ENCODE measurements at regions not wholly inside any gene's neighbourhood (a gene's known extent, or its start where the extent isn't known, plus 50 kb on each side); places are given as distances from the start of the nearest gene placed in this dataset.

DNA sequence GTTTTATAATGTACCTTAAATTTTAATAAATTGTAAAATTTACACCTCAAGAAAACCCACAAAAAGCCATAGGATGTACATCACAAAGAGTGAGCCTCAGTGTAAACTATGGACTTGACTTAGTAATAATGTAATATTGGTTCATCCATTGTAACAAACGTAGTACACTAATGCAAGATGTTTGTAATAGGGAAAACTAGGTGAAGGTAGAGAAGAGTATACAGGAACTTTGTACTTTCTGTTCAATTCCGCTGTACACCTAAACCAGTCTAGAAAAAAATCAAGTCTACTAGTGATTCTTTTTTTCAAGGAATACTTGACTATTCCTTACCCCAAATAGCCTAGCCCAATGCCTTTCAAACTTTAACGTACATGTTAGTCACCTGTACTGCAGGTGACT is 222.3 kb upstream of the FGGY start:
- TF ChIP-seq, protein P1, sequence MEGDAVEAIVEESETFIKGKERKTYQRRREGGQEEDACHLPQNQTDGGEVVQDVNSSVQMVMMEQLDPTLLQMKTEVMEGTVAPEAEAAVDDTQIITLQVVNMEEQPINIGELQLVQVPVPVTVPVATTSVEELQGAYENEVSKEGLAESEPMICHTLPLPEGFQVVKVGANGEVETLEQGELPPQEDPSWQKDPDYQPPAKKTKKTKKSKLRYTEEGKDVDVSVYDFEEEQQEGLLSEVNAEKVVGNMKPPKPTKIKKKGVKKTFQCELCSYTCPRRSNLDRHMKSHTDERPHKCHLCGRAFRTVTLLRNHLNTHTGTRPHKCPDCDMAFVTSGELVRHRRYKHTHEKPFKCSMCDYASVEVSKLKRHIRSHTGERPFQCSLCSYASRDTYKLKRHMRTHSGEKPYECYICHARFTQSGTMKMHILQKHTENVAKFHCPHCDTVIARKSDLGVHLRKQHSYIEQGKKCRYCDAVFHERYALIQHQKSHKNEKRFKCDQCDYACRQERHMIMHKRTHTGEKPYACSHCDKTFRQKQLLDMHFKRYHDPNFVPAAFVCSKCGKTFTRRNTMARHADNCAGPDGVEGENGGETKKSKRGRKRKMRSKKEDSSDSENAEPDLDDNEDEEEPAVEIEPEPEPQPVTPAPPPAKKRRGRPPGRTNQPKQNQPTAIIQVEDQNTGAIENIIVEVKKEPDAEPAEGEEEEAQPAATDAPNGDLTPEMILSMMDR (IDR thresholded peaks at IDR 0.05; ENCODE audit: insufficient read depth, low read length, missing control alignments) = no peak
- no peak overlapping the region for H3K4me3 ChIP-seq (ENCODE audit: low read depth, low read length)
- ChIA-PET POLR2A (no interaction called here), CTCF (no interaction called here)
- DNase-seq (ENCODE audit: low read depth, low spot score) = no peak

DNA sequence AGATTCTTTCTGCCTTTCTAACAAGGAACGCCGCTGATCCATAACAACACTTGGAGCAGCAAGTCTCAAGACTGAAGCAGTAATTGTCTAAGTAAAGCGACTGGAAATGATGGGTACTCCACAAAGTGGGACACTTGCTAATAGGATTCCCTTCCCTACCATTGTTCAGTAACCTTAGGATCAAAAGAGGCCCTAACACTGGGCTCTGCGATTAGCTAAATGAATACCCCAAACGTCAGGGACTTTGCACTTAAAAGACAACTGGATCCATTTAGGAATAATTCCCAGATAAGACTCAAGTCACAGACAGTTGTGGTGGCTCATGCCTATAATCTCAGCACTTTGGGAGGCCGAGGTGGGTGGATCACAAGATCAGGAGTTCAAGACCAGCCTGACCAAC is 221.9 kb upstream of the FGGY start:
- no peak for DNase-seq (ENCODE audit: low read depth, low spot score)
- TF ChIP-seq, protein P1 (IDR thresholded peaks at IDR 0.05; ENCODE audit: insufficient read depth, low read length, missing control alignments) = no peak
- CTCF ChIA-PET = no interaction called here
- POLR2A ChIA-PET = no interaction called here
- H3K4me3 ChIP-seq (ENCODE audit: low read depth, low read length) = no peak overlapping the region

DNA sequence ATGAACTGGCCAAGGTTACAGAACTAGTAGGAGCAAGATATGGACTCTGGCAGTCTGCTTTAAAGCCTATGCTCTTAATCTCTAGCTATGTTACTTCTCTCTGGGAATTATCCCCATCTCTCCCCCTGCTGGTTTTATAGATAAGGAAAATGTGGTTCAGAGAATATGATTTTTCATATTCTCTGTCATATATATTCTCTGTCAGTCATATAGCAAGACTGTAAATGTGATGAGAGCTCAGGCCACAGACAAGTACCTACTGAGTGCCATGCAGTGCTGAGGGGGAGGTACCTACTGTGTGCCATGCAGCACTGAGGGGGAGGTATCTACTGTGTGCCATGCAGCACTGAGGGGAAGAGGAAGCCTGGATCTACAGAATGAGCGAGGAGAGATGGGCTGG is 220.3 kb upstream of the FGGY start:
- ChIA-PET POLR2A (interaction anchor here (1.0 kb wide), 1 partner anchor 227 kb away, joined by 3 read pairs; no protein-coding TSS in a partner anchor), CTCF (interaction anchor here (0.9 to 2.1 kb wide), 9 partner anchors 8 to 299 kb away, joined by 3 to 11 read pairs (median 4); no protein-coding TSS in a partner anchor)
- DNase-seq (ENCODE audit: low read depth, low spot score) = no peak
- no peak overlapping the region for H3K4me3 ChIP-seq (ENCODE audit: low read depth, low read length)
- TF ChIP-seq, protein P1 (IDR thresholded peaks at IDR 0.05; ENCODE audit: insufficient read depth, low read length, missing control alignments) = peak; percentile 5

DNA sequence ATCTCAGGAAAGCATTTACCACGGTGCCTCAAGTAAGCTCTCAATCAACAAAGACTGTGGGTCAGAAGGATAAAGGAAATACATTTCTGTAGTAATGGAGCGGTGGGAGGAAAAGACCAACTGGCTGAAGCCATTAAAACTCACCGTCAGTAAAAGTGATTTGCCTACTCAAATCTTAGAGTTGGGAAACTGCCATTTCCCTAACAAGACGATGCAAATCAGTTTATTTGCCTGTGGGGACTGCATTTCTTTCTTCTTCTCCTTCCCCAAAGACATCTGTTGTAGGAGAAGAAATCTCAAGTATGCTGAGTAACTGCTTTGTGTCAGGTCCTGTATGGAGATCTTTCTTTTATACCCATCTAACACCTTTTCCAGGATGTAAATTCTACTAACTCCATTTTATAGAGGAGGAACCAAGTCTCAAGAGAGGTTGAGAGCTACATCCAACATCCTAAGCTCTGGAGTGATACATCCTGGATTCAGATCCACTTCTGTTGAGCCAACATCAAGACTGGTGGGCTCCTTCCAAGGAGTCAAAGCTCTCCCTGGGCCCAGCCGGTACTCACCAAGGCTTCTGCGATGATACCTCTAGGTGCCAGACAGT is 219.3 kb upstream of the FGGY start:
- ChIA-PET POLR2A (interaction anchor here (1.0 kb wide), 1 partner anchor 228 kb away, joined by 3 read pairs; no protein-coding TSS in a partner anchor), CTCF (interaction anchor here (0.9 to 2.1 kb wide), 10 partner anchors 8 to 300 kb away, joined by 3 to 11 read pairs (median 4); no protein-coding TSS in a partner anchor)
- DNase-seq (ENCODE audit: low read depth, low spot score) = no peak
- TF ChIP-seq, protein P1 (IDR thresholded peaks at IDR 0.05; ENCODE audit: insufficient read depth, low read length, missing control alignments) = no peak
- H3K4me3 ChIP-seq (ENCODE audit: low read depth, low read length) = no peak overlapping the region

DNA sequence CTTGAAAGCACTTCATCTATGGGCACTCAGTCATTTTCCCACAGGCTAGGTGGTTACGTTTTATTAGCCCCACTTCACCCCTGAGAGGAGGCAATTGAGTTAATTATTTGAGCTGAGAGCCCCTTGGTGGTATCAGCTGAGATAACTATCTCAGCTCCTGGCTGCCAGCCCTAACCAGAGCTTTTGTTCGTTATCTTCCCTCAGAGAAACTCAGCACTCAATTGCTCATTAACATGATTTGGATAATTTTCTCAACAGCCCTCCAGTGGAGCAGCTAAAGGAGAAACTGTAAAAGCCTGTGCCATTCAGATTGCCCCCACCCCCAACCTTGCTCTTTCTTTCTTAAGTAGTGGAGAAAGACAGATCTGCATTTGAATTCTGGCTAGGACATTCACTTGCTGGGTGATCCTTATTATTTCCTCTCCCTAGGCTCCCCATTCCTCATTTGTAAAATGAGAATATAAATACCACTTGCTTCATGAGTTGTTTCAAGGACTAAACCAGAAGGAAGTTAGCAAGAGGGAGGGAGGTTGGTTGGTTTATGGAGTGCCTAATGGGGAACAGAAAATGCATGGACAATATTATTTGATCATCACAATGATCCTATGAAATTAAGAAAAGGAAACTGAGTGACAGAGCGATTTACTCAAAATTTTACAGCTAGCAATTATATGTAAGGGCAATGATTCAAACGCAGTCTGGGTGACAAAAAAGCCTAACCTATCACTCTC is 218.7 kb upstream of the FGGY start:
- ChIA-PET CTCF (interaction anchor here (0.9 to 2.1 kb wide), 2 partner anchors 11 to 26 kb away, joined by 3 to 5 read pairs; no protein-coding TSS in a partner anchor), POLR2A (no interaction called here)
- TF ChIP-seq, protein P1 (IDR thresholded peaks at IDR 0.05; ENCODE audit: insufficient read depth, low read length, missing control alignments) = no peak
- no peak overlapping the region for H3K4me3 ChIP-seq (ENCODE audit: low read depth, low read length)
- DNase-seq (ENCODE audit: low read depth, low spot score) = no peak

DNA sequence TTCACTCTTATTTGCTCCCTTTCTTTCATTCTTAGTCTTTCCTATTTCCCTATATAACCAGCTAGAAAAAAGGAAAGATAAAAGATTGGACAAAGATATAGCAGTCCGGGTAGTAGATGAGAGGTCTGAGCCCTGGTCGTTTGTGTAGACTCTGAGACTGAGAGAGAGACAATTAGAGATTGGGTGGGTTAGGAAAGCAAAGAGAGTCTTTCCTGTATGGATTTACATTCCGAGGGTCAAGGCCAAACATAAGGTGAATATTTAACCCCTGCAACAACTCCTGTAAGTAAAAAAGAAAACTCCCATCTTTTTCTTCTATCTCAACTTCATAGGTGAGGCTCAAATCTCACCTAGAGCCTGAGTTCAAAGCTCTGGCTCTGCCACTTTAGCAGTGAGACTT is 218.0 kb upstream of the FGGY start:
- TF ChIP-seq, protein P1 (IDR thresholded peaks at IDR 0.05; ENCODE audit: insufficient read depth, low read length, missing control alignments) = no peak
- ChIA-PET CTCF (interaction anchor here (0.8 kb wide), 1 partner anchor 681 kb away, joined by 3 read pairs; no protein-coding TSS in a partner anchor), POLR2A (no interaction called here)
- DNase-seq (ENCODE audit: low read depth, low spot score) = no peak
- H3K4me3 ChIP-seq (ENCODE audit: low read depth, low read length) = no peak overlapping the region
